Neural crest cell (in vitro differentiated cells): ENCODE measurements at regions not wholly inside any gene's neighbourhood (a gene's known extent, or its start where the extent isn't known, plus 50 kb on each side); places are given as distances from the start of the nearest gene placed in this dataset.
"Not testable (repeated sequence)": the region's sequence is repeated elsewhere in the genome, so short reads cannot be mapped to it uniquely, and the experiment has no call there.

Experiments
- DNase-seq: peaks from one replicate; pipeline ENCODE4 v3.0.0; 2021; ENCODE audit warnings: low read depth, mixed read lengths, low spot score
- H3K27ac Mint-ChIP-seq: one replicate; pipeline ENCODE4 v1.8.0; 2021; ENCODE audit warnings: mild to moderate bottlenecking, mixed read lengths; ENCODE audit not compliant: unreplicated experiment
- H3K27me3 Mint-ChIP-seq: 2 replicates; pipeline ENCODE4 v1.8.0; 2021; ENCODE audit warnings: low read depth, mild to moderate bottlenecking, mixed read lengths
- H3K36me3 Mint-ChIP-seq: 2 replicates; pipeline ENCODE4 v1.8.0; 2021; ENCODE audit warnings: low read depth, mild to moderate bottlenecking, mixed read lengths
- H3K4me1 Mint-ChIP-seq: 2 replicates; pipeline ENCODE4 v1.8.0; 2021; ENCODE audit warnings: mixed read lengths
- H3K4me3 Mint-ChIP-seq: one replicate; pipeline ENCODE4 v1.8.0; 2021; ENCODE audit warnings: mild to moderate bottlenecking, mixed read lengths
- H3K9me3 Mint-ChIP-seq: 2 replicates; pipeline ENCODE4 v1.8.0; 2021; ENCODE audit warnings: mixed read lengths
- TF ChIP-seq, protein P1 (sequence below): fragments of 200-600 bp; sonication (generic); conservative IDR thresholded peaks from 2 replicates; pipeline ENCODE4 v1.5.0; 2021; ENCODE audit warnings: antibody characterized with exemption, mild to moderate bottlenecking

- peak overlapping the region; percentile 57 for H3K27ac Mint-ChIP-seq
These were observed 1291.0 kb downstream of the ARAP2 start for GRCh38 chr4:34953145-34953799.

DNA sequence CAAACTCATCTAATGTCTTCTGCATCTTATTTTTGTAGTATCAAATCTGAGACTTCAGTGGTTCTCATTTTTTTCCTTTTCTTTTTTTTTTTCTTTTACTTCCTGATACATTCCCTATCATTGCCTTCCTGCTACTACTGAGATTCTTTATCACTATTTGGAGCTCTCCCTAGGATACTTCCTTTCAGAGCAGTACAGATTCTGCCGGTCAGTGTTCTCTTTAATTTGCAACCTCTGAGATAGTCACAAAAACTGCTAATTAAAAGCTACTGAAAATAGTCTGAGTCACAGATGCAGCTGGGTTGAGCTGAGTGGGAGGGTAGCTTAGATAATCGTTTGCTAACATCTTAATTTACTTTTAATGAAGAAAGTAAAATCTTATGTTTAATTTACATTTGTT lies 1279.7 kb downstream of the ARAP2 start:
- H3K27ac Mint-ChIP-seq, result peak overlapping the region; percentile 1
- DNase-seq, result no peak
- TF ChIP-seq, protein P1, sequence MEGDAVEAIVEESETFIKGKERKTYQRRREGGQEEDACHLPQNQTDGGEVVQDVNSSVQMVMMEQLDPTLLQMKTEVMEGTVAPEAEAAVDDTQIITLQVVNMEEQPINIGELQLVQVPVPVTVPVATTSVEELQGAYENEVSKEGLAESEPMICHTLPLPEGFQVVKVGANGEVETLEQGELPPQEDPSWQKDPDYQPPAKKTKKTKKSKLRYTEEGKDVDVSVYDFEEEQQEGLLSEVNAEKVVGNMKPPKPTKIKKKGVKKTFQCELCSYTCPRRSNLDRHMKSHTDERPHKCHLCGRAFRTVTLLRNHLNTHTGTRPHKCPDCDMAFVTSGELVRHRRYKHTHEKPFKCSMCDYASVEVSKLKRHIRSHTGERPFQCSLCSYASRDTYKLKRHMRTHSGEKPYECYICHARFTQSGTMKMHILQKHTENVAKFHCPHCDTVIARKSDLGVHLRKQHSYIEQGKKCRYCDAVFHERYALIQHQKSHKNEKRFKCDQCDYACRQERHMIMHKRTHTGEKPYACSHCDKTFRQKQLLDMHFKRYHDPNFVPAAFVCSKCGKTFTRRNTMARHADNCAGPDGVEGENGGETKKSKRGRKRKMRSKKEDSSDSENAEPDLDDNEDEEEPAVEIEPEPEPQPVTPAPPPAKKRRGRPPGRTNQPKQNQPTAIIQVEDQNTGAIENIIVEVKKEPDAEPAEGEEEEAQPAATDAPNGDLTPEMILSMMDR, result no peak
- H3K36me3 Mint-ChIP-seq, result no peaks in the 10 kb centered on the region
- no peaks in the 10 kb centered on the region for H3K27me3 Mint-ChIP-seq
- H3K9me3 Mint-ChIP-seq, result no peaks in the 10 kb centered on the region
- no peak overlapping the region for H3K4me3 Mint-ChIP-seq
- peaks cover 8% of the 10 kb centered on the region for H3K4me1 Mint-ChIP-seq

More at GRCh38 chr4:34953145-34953799, 1291.0 kb downstream of the ARAP2 start:
- TF ChIP-seq, protein P1, result no peak
- Mint-ChIP-seq H3K4me1 (no peaks in the 10 kb centered on the region), H3K27me3 (no peaks in the 10 kb centered on the region), H3K4me3 (no peak overlapping the region), H3K9me3 (no peaks in the 10 kb centered on the region), H3K36me3 (no peaks in the 10 kb centered on the region)
- DNase-seq, result no peak

- no peaks in the 10 kb centered on the region for H3K9me3 Mint-ChIP-seq
- no peaks in the 10 kb centered on the region for H3K36me3 Mint-ChIP-seq
These were observed 1272.1 kb downstream of the ARAP2 start for GRCh38 chr4:34972189-34972588.

GRCh38 chr4:34973650-34974312 lies 1270.5 kb downstream of the ARAP2 start:
- Mint-ChIP-seq H3K9me3 (no peaks in the 10 kb centered on the region), H3K4me1 (no peaks in the 10 kb centered on the region), H3K27me3 (no peaks in the 10 kb centered on the region), H3K36me3 (no peaks in the 10 kb centered on the region), H3K27ac (no peak overlapping the region), H3K4me3 (no peak overlapping the region)
- TF ChIP-seq, protein P1, result no peak
- no peak for DNase-seq

More at GRCh38 chr4:34972189-34972588, 1272.1 kb downstream of the ARAP2 start:
- TF ChIP-seq, protein P1, result no peak
- Mint-ChIP-seq H3K4me1 (no peaks in the 10 kb centered on the region), H3K27ac (no peak overlapping the region), H3K27me3 (no peaks in the 10 kb centered on the region), H3K4me3 (no peak overlapping the region)
- DNase-seq, result no peak

GRCh38 chr4:34974313-34974680 lies 1270.0 kb downstream of the ARAP2 start:
- Mint-ChIP-seq H3K27ac (no peak overlapping the region), H3K36me3 (no peaks in the 10 kb centered on the region), H3K4me3 (no peak overlapping the region), H3K4me1 (no peaks in the 10 kb centered on the region), H3K9me3 (peaks cover 4% of the 10 kb centered on the region), H3K27me3 (no peaks in the 10 kb centered on the region)
- DNase-seq, result no peak
- TF ChIP-seq, protein P1, result no peak

DNA sequence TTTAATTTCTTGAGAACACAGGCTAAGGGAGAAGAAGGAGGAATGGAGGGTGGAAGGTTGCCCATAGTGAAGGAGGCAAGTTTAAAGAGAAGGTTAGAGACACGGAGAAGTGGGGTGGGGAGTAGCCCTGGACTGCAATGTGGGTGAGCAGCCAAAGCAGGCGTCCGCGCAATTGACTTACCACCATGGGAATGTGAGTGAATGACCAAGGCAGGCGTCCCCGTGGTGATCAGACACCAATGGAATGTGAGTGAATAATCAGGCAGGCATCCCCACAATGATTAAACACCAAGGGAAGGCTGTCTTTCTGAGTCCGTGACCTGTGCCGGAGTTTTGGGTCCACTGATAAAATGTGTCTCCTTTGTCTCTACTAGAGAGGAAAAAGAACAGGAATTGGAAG lies 1223.1 kb downstream of the ARAP2 start:
- peaks cover 29% of the 10 kb centered on the region for H3K9me3 Mint-ChIP-seq
- not testable (repeated sequence) for H3K4me3 Mint-ChIP-seq, H3K36me3 Mint-ChIP-seq, H3K27ac Mint-ChIP-seq, H3K4me1 Mint-ChIP-seq, H3K27me3 Mint-ChIP-seq, DNase-seq
